ENCODE measurements at regions not wholly inside any gene's neighbourhood (a gene's known extent, or its start where the extent isn't known, plus 50 kb on each side); places are given as distances from the start of the nearest gene placed in this dataset.

DNA sequence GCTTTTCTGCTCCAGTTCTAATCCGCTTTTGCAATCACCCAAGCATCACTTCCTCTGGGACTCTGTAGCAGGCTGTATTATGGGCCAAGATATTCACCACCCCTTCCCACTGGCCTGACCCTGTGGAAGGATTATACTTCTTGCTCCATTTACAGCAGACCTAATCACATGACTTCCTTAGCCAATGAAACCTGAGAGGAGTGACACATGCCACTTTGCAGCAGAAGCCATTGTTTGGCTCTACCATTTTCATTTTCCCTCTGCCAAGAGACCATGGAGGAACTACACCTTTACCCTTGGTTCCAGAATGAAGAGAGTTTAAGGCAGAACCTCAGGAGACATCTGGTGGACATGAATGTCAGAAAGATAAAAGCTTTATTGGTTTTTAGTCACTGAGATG lies 134.9 kb upstream of the HSD17B12 start:
- Histone ChIP-seq H3K27me3 (ENCODE audit: control insufficient read depth, low read length) (no peaks in the 10 kb centered on the region), H3K9me3 (ENCODE audit: control insufficient read depth, insufficient read depth, low read length) (no peaks in the 10 kb centered on the region)

GRCh38 chr11:43546561-43547429 lies 133.7 kb upstream of the HSD17B12 start:
- Histone ChIP-seq H3K4me1 (ENCODE audit: control insufficient read depth, low read length) (no peaks in the 10 kb centered on the region), H3F3A (ENCODE audit: control insufficient read depth, insufficient read depth) (no peaks in the 10 kb centered on the region), H3K9me3 (ENCODE audit: control insufficient read depth, insufficient read depth, low read length) (no peaks in the 10 kb centered on the region), H3K9me2 (replicated peaks; ENCODE audit: control insufficient read depth, low read length) (no peaks in the 10 kb centered on the region), H3K79me2 (ENCODE audit: control insufficient read depth, low read length) (no peaks in the 10 kb centered on the region), H3K36me3 (ENCODE audit: control insufficient read depth, low read length) (no peaks in the 10 kb centered on the region), H3K27ac (ENCODE audit: low read depth, low read length) (no peak overlapping the region), H3K4me3 (ENCODE audit: low read length) (no peak overlapping the region), H4K20me1 (ENCODE audit: control insufficient read depth, insufficient read depth, low read depth, low read length) (no peaks in the 10 kb centered on the region), H3K4me2 (ENCODE audit: low read length) (no peak overlapping the region), H3K27me3 (ENCODE audit: control insufficient read depth, low read length) (0 out of 2 replicates have a peak, but pooled peaks cover 4% of the 10 kb centered on the region)
- TF ChIP-seq EZH2phosphoT487 (IDR thresholded peaks at IDR 0.05; ENCODE audit: borderline replicate concordance, low read length) (no peak), CTCF (IDR thresholded peaks at IDR 0.05; ENCODE audit: low read depth, low read length, poor library complexity, severe bottlenecking) (no peak)

More for the DNA sequence above, 134.9 kb upstream of the HSD17B12 start:
- TF ChIP-seq CTCF (IDR thresholded peaks at IDR 0.05; ENCODE audit: low read depth, low read length, poor library complexity, severe bottlenecking) (no peak), EZH2phosphoT487 (IDR thresholded peaks at IDR 0.05; ENCODE audit: borderline replicate concordance, low read length) (no peak)
- Histone ChIP-seq H3K9me2 (replicated peaks; ENCODE audit: control insufficient read depth, low read length) (no peaks in the 10 kb centered on the region), H3K4me3 (ENCODE audit: low read length) (no peak overlapping the region), H3K4me2 (ENCODE audit: low read length) (no peak overlapping the region), H3K4me1 (ENCODE audit: control insufficient read depth, low read length) (no peaks in the 10 kb centered on the region), H3K36me3 (ENCODE audit: control insufficient read depth, low read length) (no peaks in the 10 kb centered on the region), H4K20me1 (ENCODE audit: control insufficient read depth, insufficient read depth, low read depth, low read length) (no peaks in the 10 kb centered on the region), H3F3A (ENCODE audit: control insufficient read depth, insufficient read depth) (no peaks in the 10 kb centered on the region), H3K27ac (ENCODE audit: low read depth, low read length) (no peak overlapping the region), H3K79me2 (ENCODE audit: control insufficient read depth, low read length) (no peaks in the 10 kb centered on the region)

DNA sequence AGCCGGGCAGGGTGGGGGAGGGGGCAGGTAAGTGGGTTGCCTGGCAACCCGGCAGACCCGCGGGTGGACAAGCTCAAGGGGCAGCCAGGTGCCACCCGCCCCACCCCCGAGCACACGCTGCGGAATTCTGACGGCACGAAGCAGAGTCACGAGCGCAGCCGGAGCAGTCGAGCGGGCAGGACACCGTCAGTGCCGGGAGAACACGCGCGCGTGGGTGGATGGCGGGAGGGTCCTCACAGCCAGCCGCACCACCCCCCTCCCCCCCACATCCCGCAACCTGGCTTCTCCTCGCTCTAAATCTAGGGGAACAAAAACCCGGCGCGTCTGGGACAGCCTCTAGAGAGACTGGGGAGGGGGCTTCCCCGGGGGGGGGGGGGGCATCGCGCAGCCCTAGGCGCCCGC lies 133.1 kb upstream of the HSD17B12 start:
- Histone ChIP-seq H3K36me3 (ENCODE audit: control insufficient read depth, low read length) (no peaks in the 10 kb centered on the region), H3K27me3 (ENCODE audit: control insufficient read depth, low read length) (0 out of 2 replicates have a peak, but pooled peaks cover 4% of the 10 kb centered on the region), H3K4me2 (ENCODE audit: low read length) (no peak overlapping the region), H4K20me1 (ENCODE audit: control insufficient read depth, insufficient read depth, low read depth, low read length) (no peaks in the 10 kb centered on the region), H3K9me3 (ENCODE audit: control insufficient read depth, insufficient read depth, low read length) (no peaks in the 10 kb centered on the region), H3K4me1 (ENCODE audit: control insufficient read depth, low read length) (no peaks in the 10 kb centered on the region), H3K4me3 (ENCODE audit: low read length) (no peak overlapping the region), H3F3A (ENCODE audit: control insufficient read depth, insufficient read depth) (no peaks in the 10 kb centered on the region), H3K27ac (ENCODE audit: low read depth, low read length) (no peak overlapping the region), H3K79me2 (ENCODE audit: control insufficient read depth, low read length) (no peaks in the 10 kb centered on the region), H3K9me2 (replicated peaks; ENCODE audit: control insufficient read depth, low read length) (no peaks in the 10 kb centered on the region)
- no peak for TF ChIP-seq CTCF (IDR thresholded peaks at IDR 0.05; ENCODE audit: low read depth, low read length, poor library complexity, severe bottlenecking)
- TF ChIP-seq EZH2phosphoT487 (IDR thresholded peaks at IDR 0.05; ENCODE audit: borderline replicate concordance, low read length) = no peak

Measured in DOHH2 (cell line).